ENCODE measurements at regions not wholly inside any gene's neighbourhood (a gene's known extent, or its start where the extent isn't known, plus 50 kb on each side); places are given as distances from the start of the nearest gene placed in this dataset.

DNA sequence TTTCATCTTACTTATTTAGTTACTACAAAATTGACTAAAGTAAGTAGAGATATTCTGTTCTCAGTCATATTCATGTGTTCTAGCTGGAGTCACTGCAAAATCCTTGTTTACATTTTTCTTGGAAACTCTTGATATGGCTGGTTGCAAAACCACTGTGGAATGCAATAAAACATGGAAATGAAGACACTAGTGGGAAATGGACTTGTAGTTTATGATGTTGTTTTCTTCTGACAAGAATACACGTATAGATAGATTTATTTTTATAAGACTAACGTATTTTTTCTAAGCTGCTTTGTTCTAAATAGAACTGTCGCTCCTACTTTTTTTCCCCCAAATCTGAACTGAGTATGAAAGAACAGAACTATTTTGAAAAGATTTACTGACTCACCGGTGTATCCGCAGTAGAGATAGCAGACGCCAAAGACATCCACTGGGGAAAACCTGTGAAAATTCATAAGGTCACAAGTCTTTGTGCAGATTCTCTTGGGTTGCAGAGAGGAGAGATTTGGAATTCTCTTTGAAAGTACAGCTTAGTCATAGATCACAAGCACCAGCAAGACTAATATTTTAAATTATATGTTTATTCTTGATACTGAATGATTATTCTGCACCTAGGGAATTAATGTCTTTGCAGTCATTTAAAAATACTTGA, 119.6 kb upstream of the TAF11L2 start:
- ChIA-PET POLR2A (interaction anchor here (0.8 kb wide), 1 partner anchor 17 kb away, joined by 6 read pairs; no protein-coding TSS in a partner anchor), CTCF (interaction anchor here (0.7 to 1.0 kb wide), 2 partner anchors 9 to 792 kb away, joined by 3 read pairs; no protein-coding TSS in a partner anchor)
- TF ChIP-seq, protein P1, sequence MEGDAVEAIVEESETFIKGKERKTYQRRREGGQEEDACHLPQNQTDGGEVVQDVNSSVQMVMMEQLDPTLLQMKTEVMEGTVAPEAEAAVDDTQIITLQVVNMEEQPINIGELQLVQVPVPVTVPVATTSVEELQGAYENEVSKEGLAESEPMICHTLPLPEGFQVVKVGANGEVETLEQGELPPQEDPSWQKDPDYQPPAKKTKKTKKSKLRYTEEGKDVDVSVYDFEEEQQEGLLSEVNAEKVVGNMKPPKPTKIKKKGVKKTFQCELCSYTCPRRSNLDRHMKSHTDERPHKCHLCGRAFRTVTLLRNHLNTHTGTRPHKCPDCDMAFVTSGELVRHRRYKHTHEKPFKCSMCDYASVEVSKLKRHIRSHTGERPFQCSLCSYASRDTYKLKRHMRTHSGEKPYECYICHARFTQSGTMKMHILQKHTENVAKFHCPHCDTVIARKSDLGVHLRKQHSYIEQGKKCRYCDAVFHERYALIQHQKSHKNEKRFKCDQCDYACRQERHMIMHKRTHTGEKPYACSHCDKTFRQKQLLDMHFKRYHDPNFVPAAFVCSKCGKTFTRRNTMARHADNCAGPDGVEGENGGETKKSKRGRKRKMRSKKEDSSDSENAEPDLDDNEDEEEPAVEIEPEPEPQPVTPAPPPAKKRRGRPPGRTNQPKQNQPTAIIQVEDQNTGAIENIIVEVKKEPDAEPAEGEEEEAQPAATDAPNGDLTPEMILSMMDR (IDR thresholded peaks at IDR 0.05; ENCODE audit: unreplicated experiment), result no peak
- BruUV-seq (replicated peaks), result no TSS peak
- no peaks in the 10 kb centered on the region for H3K9me3 Mint-ChIP-seq (ENCODE audit: unreplicated experiment)
- H3K27me3 Mint-ChIP-seq (ENCODE audit: insufficient read depth, unreplicated experiment), result no peaks in the 10 kb centered on the region
- no peak overlapping the region for H3K27ac Mint-ChIP-seq (ENCODE audit: low read depth, unreplicated experiment)
- H3K4me1 Mint-ChIP-seq (ENCODE audit: insufficient read depth, unreplicated experiment), result peaks cover 20% of the 10 kb centered on the region
- DNase-seq (ENCODE audit: unreplicated experiment), result peak; percentile 21
- H3K4me3 Mint-ChIP-seq (ENCODE audit: unreplicated experiment), result no peak overlapping the region
- intact Hi-C loops (cut with micrococcal nuclease), result no loop called here
- H3K36me3 Mint-ChIP-seq (ENCODE audit: insufficient read depth, unreplicated experiment), result no peaks in the 10 kb centered on the region

GRCh38 chr5:17379100-17379951, 118.7 kb upstream of the TAF11L2 start:
- BruUV-seq (replicated peaks), result no TSS peak
- POLR2A ChIA-PET, result interaction anchor here (0.6 to 0.8 kb wide), 2 partner anchors 16 to 150 kb away, joined by 3 to 6 read pairs; no protein-coding TSS in a partner anchor
- Mint-ChIP-seq H3K4me3 (ENCODE audit: unreplicated experiment) (no peak overlapping the region), H3K36me3 (ENCODE audit: insufficient read depth, unreplicated experiment) (no peaks in the 10 kb centered on the region), H3K4me1 (ENCODE audit: insufficient read depth, unreplicated experiment) (peaks cover 20% of the 10 kb centered on the region), H3K27me3 (ENCODE audit: insufficient read depth, unreplicated experiment) (no peaks in the 10 kb centered on the region), H3K27ac (ENCODE audit: low read depth, unreplicated experiment) (no peak overlapping the region), H3K9me3 (ENCODE audit: unreplicated experiment) (no peaks in the 10 kb centered on the region)
- intact Hi-C loops (cut with micrococcal nuclease), result no loop called here
- CTCF ChIA-PET, result interaction anchor here (0.7 to 1.0 kb wide), 4 partner anchors 8 to 278 kb away, joined by 3 to 4 read pairs (median 3); no protein-coding TSS in a partner anchor
- peak; percentile 23 for DNase-seq (ENCODE audit: unreplicated experiment)
- TF ChIP-seq, protein P1 (IDR thresholded peaks at IDR 0.05; ENCODE audit: unreplicated experiment), result no peak

DNA sequence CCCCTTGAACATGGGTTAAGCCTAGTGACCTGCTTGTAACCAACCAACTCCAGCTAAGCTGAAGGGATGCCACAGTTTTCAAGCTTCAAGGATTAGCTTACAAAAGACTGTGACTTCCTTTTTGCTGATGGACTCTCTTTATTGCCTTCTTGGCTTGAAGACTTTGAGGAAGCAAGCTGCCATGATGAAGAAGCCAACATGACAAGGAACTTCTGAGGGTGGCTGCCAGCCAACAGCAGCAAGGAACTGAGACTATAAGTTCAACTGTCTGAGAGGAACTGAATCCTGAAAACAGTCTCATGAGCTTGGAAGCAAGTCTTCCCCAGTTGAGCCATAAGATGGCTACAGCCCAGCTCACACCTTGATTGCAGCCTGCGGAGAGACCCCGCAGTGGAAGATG, 116.1 kb upstream of the TAF11L2 start:
- intact Hi-C loops (cut with micrococcal nuclease), result no loop called here
- TF ChIP-seq, protein P1 (IDR thresholded peaks at IDR 0.05; ENCODE audit: unreplicated experiment), result no peak
- BruUV-seq (replicated peaks), result no TSS peak
- Mint-ChIP-seq H3K9me3 (ENCODE audit: unreplicated experiment) (no peaks in the 10 kb centered on the region), H3K27me3 (ENCODE audit: insufficient read depth, unreplicated experiment) (no peaks in the 10 kb centered on the region), H3K36me3 (ENCODE audit: insufficient read depth, unreplicated experiment) (no peaks in the 10 kb centered on the region), H3K4me1 (ENCODE audit: insufficient read depth, unreplicated experiment) (peaks cover 15% of the 10 kb centered on the region), H3K27ac (ENCODE audit: low read depth, unreplicated experiment) (no peak overlapping the region), H3K4me3 (ENCODE audit: unreplicated experiment) (no peak overlapping the region)
- CTCF ChIA-PET, result interaction anchor here (0.5 kb wide), 1 partner anchor 520 kb away, joined by 3 read pairs; no protein-coding TSS in a partner anchor
- no peak for DNase-seq (ENCODE audit: unreplicated experiment)
- POLR2A ChIA-PET, result no interaction called here

GRCh38 chr5:17383526-17383925, 114.5 kb upstream of the TAF11L2 start:
- no peaks in the 10 kb centered on the region for H3K9me3 Mint-ChIP-seq (ENCODE audit: unreplicated experiment)
- TF ChIP-seq, protein P1 (IDR thresholded peaks at IDR 0.05; ENCODE audit: unreplicated experiment), result no peak
- DNase-seq (ENCODE audit: unreplicated experiment), result no peak
- peaks cover 8% of the 10 kb centered on the region for H3K4me1 Mint-ChIP-seq (ENCODE audit: insufficient read depth, unreplicated experiment)
- no peak overlapping the region for H3K4me3 Mint-ChIP-seq (ENCODE audit: unreplicated experiment)
- H3K36me3 Mint-ChIP-seq (ENCODE audit: insufficient read depth, unreplicated experiment), result no peaks in the 10 kb centered on the region
- intact Hi-C loops (cut with micrococcal nuclease), result no loop called here
- no peak overlapping the region for H3K27ac Mint-ChIP-seq (ENCODE audit: low read depth, unreplicated experiment)
- no TSS peak for BruUV-seq (replicated peaks)
- no peaks in the 10 kb centered on the region for H3K27me3 Mint-ChIP-seq (ENCODE audit: insufficient read depth, unreplicated experiment)
- ChIA-PET CTCF (no interaction called here), POLR2A (no interaction called here)

All from MCF 10A (cell line).